HG03280 (cell line): ENCODE measurements at regions not wholly inside any gene's neighbourhood (a gene's known extent, or its start where the extent isn't known, plus 50 kb on each side); places are given as distances from the start of the nearest gene placed in this dataset.
"Not testable (repeated sequence)": the region's sequence is repeated elsewhere in the genome, so short reads cannot be mapped to it uniquely, and the experiment has no call there.

Source experiments
- ATAC-seq: cut with Tn5 transposase; IDR thresholded peaks from one replicate; pipeline ENCODE4 v1.9.1; 2021; ENCODE audit warnings: mild to moderate bottlenecking, moderate library complexity; ENCODE audit not compliant: unreplicated experiment

GRCh38 chr3:104411757-104412156, 955.0 kb upstream of the ALCAM start:
- no peak for ATAC-seq

- ATAC-seq, result no peak
These were observed 953.8 kb upstream of the ALCAM start for GRCh38 chr3:104412608-104413580.

- no peak for ATAC-seq
These were observed 938.3 kb upstream of the ALCAM start for GRCh38 chr3:104428337-104428925.

DNA sequence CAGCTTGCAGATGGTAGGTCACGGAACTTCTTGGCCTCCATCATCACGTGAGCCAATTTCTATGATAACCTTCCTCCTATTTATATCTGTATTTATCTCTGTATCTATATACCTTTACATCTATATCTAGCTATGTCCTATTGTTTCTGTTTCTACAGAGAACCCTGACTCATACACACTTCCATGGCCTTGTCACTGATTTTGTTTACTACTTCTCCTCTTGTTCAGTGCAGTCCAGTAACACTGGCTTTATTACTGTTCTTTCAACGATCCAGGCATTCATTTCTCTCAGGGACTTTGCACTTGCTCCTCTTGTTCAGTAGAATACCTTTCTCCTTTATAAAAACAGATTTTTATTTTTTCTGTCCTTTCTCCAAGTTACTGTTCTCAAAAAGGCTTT, 937.0 kb upstream of the ALCAM start:
- no peak for ATAC-seq

GRCh38 chr3:104436506-104436905, 930.2 kb upstream of the ALCAM start:
- no peak for ATAC-seq

- ATAC-seq, result no peak
These were observed 929.5 kb upstream of the ALCAM start for GRCh38 chr3:104437131-104437750.

DNA sequence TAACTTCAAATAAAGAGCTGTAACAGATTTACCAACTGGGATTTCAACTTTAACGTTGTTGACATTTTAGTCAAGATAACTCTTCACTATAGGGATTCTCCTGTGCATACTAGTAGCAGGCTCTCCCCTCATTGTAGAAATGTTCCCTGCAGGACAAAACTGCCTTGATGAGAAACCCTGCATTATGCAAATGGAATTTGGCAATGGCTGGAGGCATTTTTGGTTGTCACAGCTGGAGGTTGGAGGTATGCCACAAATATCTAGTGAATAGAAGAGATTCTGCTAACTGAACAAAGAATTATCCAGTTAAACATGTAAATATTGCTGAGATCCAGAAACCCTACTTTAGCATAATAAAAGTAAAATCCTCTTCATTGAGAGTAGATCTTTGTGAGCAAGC, 928.8 kb upstream of the ALCAM start:
- no peak for ATAC-seq

GRCh38 chr3:104438706-104439105, 928.0 kb upstream of the ALCAM start:
- ATAC-seq, result no peak

DNA sequence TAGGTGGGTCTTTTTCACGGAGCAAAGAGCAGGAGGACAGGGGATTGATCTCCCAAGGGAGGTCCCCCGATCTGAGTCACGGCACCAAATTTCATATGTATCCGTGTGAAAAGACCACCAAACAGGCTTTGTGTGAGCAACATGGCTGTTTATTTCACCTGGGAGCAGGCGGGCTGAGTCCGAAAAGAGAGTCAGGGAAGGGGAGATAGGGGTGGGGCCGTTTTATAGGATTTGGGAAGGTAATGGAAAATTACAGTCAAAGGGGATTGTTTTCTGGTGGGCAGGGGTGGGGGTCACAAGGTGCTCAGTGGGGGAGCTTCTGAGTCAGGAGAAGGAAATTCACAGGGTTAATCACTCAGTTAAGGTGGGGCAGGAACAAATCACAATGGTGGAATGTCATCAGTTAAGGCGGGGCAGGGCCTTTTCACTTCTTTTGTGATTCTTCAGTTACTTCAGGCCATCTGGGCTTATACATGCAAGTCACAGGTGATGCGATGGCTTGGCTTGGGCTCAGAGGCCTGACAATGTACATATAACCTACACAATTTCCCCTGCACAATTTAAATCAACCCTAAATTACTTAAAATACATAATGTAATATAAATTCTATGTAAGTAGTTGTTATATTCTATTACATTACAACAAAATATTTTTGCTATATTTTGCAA, 921.3 kb upstream of the ALCAM start:
- ATAC-seq, result not testable (repeated sequence)

- no peak for ATAC-seq
These were observed 919.0 kb upstream of the ALCAM start for GRCh38 chr3:104447681-104448080.

- no peak for ATAC-seq
These were observed 914.0 kb upstream of the ALCAM start for GRCh38 chr3:104452697-104453096.

DNA sequence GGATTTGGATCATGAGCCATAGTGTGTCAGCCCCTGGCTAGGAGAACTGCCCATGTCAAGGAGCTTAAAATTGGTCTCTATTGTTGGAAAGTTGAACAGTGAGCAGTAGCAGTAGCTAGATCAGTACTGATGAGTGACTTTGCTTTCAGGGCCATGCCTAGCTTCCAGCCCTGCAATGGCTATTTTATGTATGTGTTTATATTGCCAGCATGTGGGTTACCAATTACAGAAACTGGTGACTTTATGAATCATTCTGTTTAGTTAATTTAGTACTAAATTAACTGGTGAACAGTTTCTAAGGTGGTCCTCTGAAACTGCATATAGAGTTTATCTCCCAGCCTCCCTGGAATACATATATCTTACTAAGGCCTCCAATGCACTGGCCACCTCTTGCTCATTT, 908.1 kb upstream of the ALCAM start:
- ATAC-seq, result no peak

DNA sequence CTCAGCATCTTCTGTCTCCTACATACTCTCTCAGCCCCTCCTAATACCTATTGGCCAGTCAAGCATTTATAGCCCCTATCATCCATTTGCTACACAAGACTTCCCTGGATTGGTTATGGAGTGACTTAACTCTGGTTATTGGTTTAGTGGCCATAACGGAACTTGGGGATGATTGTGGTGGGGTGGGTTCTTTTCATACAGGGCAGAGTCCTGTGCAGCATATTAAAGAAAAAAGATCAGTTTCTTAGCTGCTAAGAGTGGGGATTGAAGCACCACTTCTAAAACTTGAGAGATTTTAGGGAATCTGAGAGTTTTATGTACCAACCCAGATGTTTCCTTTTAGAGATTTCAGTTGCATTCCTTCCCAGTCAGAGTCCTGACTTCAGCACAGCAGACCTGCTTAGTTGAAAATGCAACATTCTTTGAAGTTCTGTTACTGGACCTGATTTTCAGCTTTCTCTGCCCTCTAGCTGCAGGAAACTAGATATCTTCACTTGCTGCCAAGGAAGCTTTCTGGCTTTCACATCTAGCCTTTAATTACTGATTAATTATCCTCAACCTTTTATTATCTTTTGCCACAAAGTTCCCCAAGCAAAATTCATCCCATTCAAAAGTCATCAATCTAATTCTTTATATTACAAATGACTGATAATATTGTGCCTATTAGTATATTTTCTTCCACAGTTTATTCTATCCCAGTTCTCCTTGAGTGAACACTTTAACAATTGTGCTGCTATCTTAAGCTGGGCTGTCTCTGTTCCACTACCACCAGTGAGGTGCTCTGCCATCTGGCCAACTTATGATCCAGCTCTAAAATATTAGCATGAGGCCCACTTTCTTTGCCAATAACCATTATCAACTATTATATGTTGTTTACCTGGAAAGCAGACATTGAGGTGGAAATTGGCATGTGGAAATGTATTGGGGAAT, 906.0 kb upstream of the ALCAM start:
- ATAC-seq, result no peak

GRCh38 chr3:104461431-104461830, 905.3 kb upstream of the ALCAM start:
- ATAC-seq, result no peak

DNA sequence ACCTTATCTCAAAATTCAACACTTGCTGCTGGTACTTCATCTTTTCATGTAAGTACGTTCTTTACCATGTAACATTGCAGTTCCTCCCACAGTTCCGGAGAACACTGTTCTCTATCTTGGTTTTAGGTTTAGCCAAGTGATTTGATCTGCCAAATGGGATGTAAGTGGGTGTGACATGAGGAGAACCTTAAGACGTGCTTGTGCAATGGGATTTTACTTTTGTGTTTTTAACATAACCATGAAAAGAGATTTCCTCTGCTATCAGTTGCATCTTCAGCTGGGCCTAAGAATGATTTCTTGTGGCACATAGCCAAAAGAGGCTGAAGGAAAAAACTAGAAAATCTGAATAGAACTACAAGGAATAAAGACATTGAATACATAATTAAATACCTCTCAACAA, 894.5 kb upstream of the ALCAM start:
- no peak for ATAC-seq

GRCh38 chr3:104474011-104474410, 892.7 kb upstream of the ALCAM start:
- ATAC-seq, result no peak

DNA sequence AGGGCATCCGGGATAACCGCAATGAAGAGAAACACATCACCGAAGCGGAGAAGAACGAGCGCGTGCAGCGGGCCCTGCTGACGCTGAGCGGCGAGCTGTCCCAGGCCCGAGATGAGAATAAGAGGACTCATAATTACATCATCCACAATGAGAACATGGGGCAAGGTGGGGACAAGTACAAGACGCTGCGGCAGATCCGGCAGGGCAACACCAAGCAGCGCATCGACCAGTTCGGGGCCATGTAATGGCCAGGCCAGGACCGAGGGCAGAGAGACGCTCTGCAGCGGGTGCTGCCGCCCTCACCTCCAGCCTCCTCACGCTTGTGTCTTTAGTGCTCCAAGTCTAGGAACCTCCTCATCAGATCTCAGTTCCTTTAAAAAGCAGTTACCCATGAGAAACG, 863.7 kb upstream of the ALCAM start:
- ATAC-seq, result no peak

GRCh38 chr3:104510131-104510849, 856.4 kb upstream of the ALCAM start:
- ATAC-seq, result peak; percentile 57

- ATAC-seq, result no peak
These were observed 852.3 kb upstream of the ALCAM start for GRCh38 chr3:104514371-104514770.

DNA sequence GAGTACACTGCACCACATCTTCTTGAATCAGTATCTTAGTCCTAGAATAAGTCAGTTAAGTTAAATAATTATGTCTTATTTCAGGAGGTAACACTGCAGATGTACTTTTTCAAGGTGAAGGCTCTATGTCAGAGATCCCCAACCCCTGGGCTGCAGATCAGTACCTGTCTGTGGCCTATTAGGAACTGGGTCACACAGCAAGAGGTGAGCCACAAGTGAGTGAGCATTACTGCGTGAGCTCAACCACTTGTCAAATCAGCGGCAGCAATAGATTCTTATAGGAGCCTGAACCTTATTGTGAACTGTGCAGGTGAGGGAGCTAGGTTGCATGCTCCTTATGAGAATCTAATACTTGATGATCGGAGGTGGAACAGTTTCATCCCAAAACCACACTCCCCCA, 851.9 kb upstream of the ALCAM start:
- no peak for ATAC-seq
